Heart right ventricle (tissue), 16 donors: ENCODE measurements at regions not wholly inside any gene's neighbourhood (a gene's known extent, or its start where the extent isn't known, plus 50 kb on each side); places are given as distances from the start of the nearest gene placed in this dataset.

Source experiments
- ATAC-seq, 8 donors: fragments of 200-7000 bp; cut with Tn5 transposase; one replicate each; pipeline ENCODE4 v1.9.1; 2020; ENCODE audit warnings: mild to moderate bottlenecking in 8 of 8, moderate library complexity in 8 of 8, moderate number of reproducible peaks in 1 of 8
- DNase-seq, 2 donors: peaks; one replicate each; pipeline ENCODE4 v3.0.0-alpha.2; 2020
- H3K27ac ChIP-seq, 10 donors: fragments of 200-600 bp; sonication (generic) in 2 of 10; one replicate each; pipeline versions ENCODE4 v1.5.0 to v1.8.0; 2020 to 2022; ENCODE audit warnings: mild to moderate bottlenecking in 3 of 10
- H3K27me3 ChIP-seq, 7 donors: fragments of 200-600 bp; one replicate each; pipeline ENCODE4 v1.8.0; 2021 to 2022; ENCODE audit warnings: mild to moderate bottlenecking in 2 of 7
- H3K36me3 ChIP-seq, 9 donors: fragments of 200-600 bp; sonication (generic) in 1 of 9; one replicate each; pipeline versions ENCODE4 v1.5.0 to v1.8.0; 2020 to 2022; ENCODE audit warnings: mild to moderate bottlenecking in 2 of 9
- H3K4me1 ChIP-seq, 9 donors: fragments of 200-600 bp; sonication (generic) in 1 of 9; one replicate each; pipeline versions ENCODE4 v1.5.0 to v1.8.0; 2020 to 2022; ENCODE audit warnings: mild to moderate bottlenecking in 4 of 9
- H3K4me3 ChIP-seq, 10 donors: fragments of 200-600 bp; sonication (generic) in 2 of 10; one replicate each; pipeline versions ENCODE4 v1.5.0 to v1.8.0; 2020 to 2022; ENCODE audit warnings: mild to moderate bottlenecking in 7 of 10, moderate library complexity in 2 of 10
- H3K9me3 ChIP-seq, 11 donors: fragments of 200-600 bp in 10 of 11; sonication (generic) in 2 of 11; one replicate each; pipeline versions ENCODE4 v1.5.0 to v1.8.0; 2013 to 2022; ENCODE audit warnings: mild to moderate bottlenecking in 2 of 11, control low read depth in 1 of 11, moderate library complexity in 1 of 11
- CTCF ChIP-seq, 9 donors: fragments of 200-600 bp; sonication (generic) in 2 of 9; IDR thresholded peaks; one replicate each; pipeline versions ENCODE4 v1.5.0 to v1.8.0; 2021 to 2022; ENCODE audit warnings: antibody characterized with exemption in 9 of 9, mild to moderate bottlenecking in 5 of 9, moderate library complexity in 1 of 9
- WGBS, 2 donors: extraction: QIAGEN DNeasy Blood & Tissue Kit; methylation state at CpG; one replicate each; pipeline ENCODE4 v1.1.7; 2013; ENCODE audit warnings: inconsistent platforms in 1 of 2; 5-methylcytosine and 5-hydroxymethylcytosine counted together
- intact Hi-C, 10 donors: fragments of 100-400 bp; cut with DNase I; formaldehyde crosslinking; loops; one replicate each; pipeline versions ENCODE4 v1.11.1 to v1.14.2; 2022
- donor health status: Arrhythmogenic right ventricular cardiomyopathy.
- donor health status: ischemic (EF 13 %, LVEDD 7.1; RV severe dilation, severe dysfunction).
- donor health status: healthy with polysubstance abuse.
- donor health status: DM: no; HTN: yes; CAD: no.
- donor health status: DM: no; HTN: no; CAD: no.
- donor health status: ischemic (EF 25% LVEDD 6.9; RV normal size, moderate dysfunction).
- donor health status: ischemic (EF 25% LVEDD 5.7; RV mildly dilated, moderate dysfunction).
- donor health status: healthy.
- donor health status: DM: yes; HTN: yes; CAD: no.
- donor health status: Ischemic cardiomyopathy.
- donor health status: ischemic (EF 35%, LVEDD 5.7; RV mildly dilated, moderate dysfunction).
- donor health status: nonischemic (EF 11% LVEDD 7.7; RV severe dilation, severe dysfunction).
- donor health status: DM: yes; HTN: yes; CAD: no.
- donor health status: PGD.
- donor health status: ischemic (EF 29% LVEDD 5.4; RV normal size, mild dysfunction).
- donor health status: nonischemic (EF 23%, LVEDD 6.1; RV moderate dilation, normal function).

- no peaks in the 10 kb centered on the region for H3K36me3 ChIP-seq
- WGBS, 2 donors = 60 to 61% methylated on average over 7 of the region's 7 CpGs
- H3K4me3 ChIP-seq = no peak overlapping the region
- no peak overlapping the region for H3K27ac ChIP-seq
- H3K9me3 ChIP-seq = peaks cover 0 to 7% (median 0%) of the 10 kb centered on the region in 11 donors
- no peak for ATAC-seq
- TF ChIP-seq CTCF (IDR thresholded peaks at IDR 0.05) = no peak
- peaks cover 0 to 47% (median 27%) of the 10 kb centered on the region in 7 donors for H3K27me3 ChIP-seq
- DNase-seq = no peak
- intact Hi-C loops = no loop called here
- no peaks in the 10 kb centered on the region for H3K4me1 ChIP-seq
These were observed 197.7 kb downstream of the CD47 start for GRCh38 chr3:107892955-107893624.

- ATAC-seq = peak in 6 of 8 donors; percentile 38 to 83 (median 73)
- DNase-seq = peak in 1 of 2 donors; percentile 47
- 41 to 44% methylated on average over 2 of the region's 2 CpGs for WGBS, 2 donors
- Histone ChIP-seq H3K27me3 (no peaks in the 10 kb centered on the region), H3K9me3 (peaks cover 0 to 7% (median 0%) of the 10 kb centered on the region in 11 donors), H3K4me3 (no peak overlapping the region), H3K4me1 (no peaks in the 10 kb centered on the region), H3K27ac (no peak overlapping the region), H3K36me3 (no peaks in the 10 kb centered on the region)
- TF ChIP-seq CTCF (IDR thresholded peaks at IDR 0.05) = no peak
- intact Hi-C loops = no loop called here
These were observed 205.9 kb downstream of the CD47 start for GRCh38 chr3:107884719-107885460.

- Histone ChIP-seq H3K4me1 (no peaks in the 10 kb centered on the region), H3K4me3 (no peak overlapping the region), H3K27me3 (no peaks in the 10 kb centered on the region), H3K9me3 (peaks cover 0 to under 1% (median 0%) of the 10 kb centered on the region in 11 donors), H3K36me3 (no peaks in the 10 kb centered on the region), H3K27ac (no peak overlapping the region)
- intact Hi-C loops = no loop called here
- ATAC-seq = no peak
- TF ChIP-seq CTCF (IDR thresholded peaks at IDR 0.05) = no peak
- DNase-seq = no peak
These were observed 206.8 kb downstream of the CD47 start for GRCh38 chr3:107884028-107884427.

- no peak overlapping the region for H3K4me3 ChIP-seq
- no peak overlapping the region for H3K27ac ChIP-seq
- H3K36me3 ChIP-seq = no peaks in the 10 kb centered on the region
- H3K9me3 ChIP-seq = no peaks in the 10 kb centered on the region
- TF ChIP-seq CTCF (IDR thresholded peaks at IDR 0.05) = no peak
- DNase-seq = no peak
- 72 to 81% methylated on average over 7 of the region's 7 CpGs for WGBS, 2 donors
- intact Hi-C loops = no loop called here
- H3K4me1 ChIP-seq = no peaks in the 10 kb centered on the region
- no peaks in the 10 kb centered on the region for H3K27me3 ChIP-seq
- ATAC-seq = no peak
These were observed 207.9 kb downstream of the CD47 start for GRCh38 chr3:107882881-107883280.
